ENCODE measurements at regions not wholly inside any gene's neighbourhood (a gene's known extent, or its start where the extent isn't known, plus 50 kb on each side); places are given as distances from the start of the nearest gene placed in this dataset.
"Not testable (repeated sequence)": the region's sequence is repeated elsewhere in the genome, so short reads cannot be mapped to it uniquely, and the experiment has no call there.

- intact Hi-C loops (cut with micrococcal nuclease): no loop called here
These were observed 584.5 kb downstream of the TMTC2 start for GRCh38 chr12:83271201-83271600.

GRCh38 chr12:83265808-83266207 lies 579.1 kb downstream of the TMTC2 start:
- intact Hi-C loops (cut with micrococcal nuclease): no loop called here

GRCh38 chr12:83261998-83262397 lies 575.3 kb downstream of the TMTC2 start:
- intact Hi-C loops (cut with micrococcal nuclease): no loop called here

GRCh38 chr12:83260126-83260525 lies 573.4 kb downstream of the TMTC2 start:
- intact Hi-C loops (cut with micrococcal nuclease): not testable (repeated sequence)

GRCh38 chr12:83257726-83258125 lies 571.0 kb downstream of the TMTC2 start:
- intact Hi-C loops (cut with micrococcal nuclease): no loop called here

- intact Hi-C loops (cut with micrococcal nuclease): no loop called here
These were observed 569.9 kb downstream of the TMTC2 start for GRCh38 chr12:83256562-83256961.

GRCh38 chr12:83250866-83251265 lies 564.2 kb downstream of the TMTC2 start:
- intact Hi-C loops (cut with micrococcal nuclease): no loop called here

- intact Hi-C loops (cut with micrococcal nuclease): no loop called here
These were observed 558.5 kb downstream of the TMTC2 start for GRCh38 chr12:83245156-83245555.

- intact Hi-C loops (cut with micrococcal nuclease): no loop called here
These were observed 557.3 kb downstream of the TMTC2 start for GRCh38 chr12:83244001-83244400.

GRCh38 chr12:83233987-83234386 lies 547.3 kb downstream of the TMTC2 start:
- intact Hi-C loops (cut with micrococcal nuclease): not testable (repeated sequence)

GRCh38 chr12:83226960-83227359 lies 540.3 kb downstream of the TMTC2 start:
- intact Hi-C loops (cut with micrococcal nuclease): not testable (repeated sequence)

GRCh38 chr12:83225806-83226205 lies 539.1 kb downstream of the TMTC2 start:
- intact Hi-C loops (cut with micrococcal nuclease): no loop called here

GRCh38 chr12:83224012-83224411 lies 537.3 kb downstream of the TMTC2 start:
- intact Hi-C loops (cut with micrococcal nuclease): no loop called here

GRCh38 chr12:83220774-83221173 lies 534.1 kb downstream of the TMTC2 start:
- intact Hi-C loops (cut with micrococcal nuclease): no loop called here

- intact Hi-C loops (cut with micrococcal nuclease): no loop called here
These were observed 529.5 kb downstream of the TMTC2 start for GRCh38 chr12:83216230-83216629.

- intact Hi-C loops (cut with micrococcal nuclease): no loop called here
These were observed 527.5 kb downstream of the TMTC2 start for GRCh38 chr12:83214185-83214584.

- intact Hi-C loops (cut with micrococcal nuclease): no loop called here
These were observed 524.2 kb downstream of the TMTC2 start for GRCh38 chr12:83210933-83211332.

- intact Hi-C loops (cut with micrococcal nuclease): no loop called here
These were observed 512.4 kb downstream of the TMTC2 start for GRCh38 chr12:83199069-83199468.

GRCh38 chr12:83198291-83199015 lies 511.7 kb downstream of the TMTC2 start:
- intact Hi-C loops (cut with micrococcal nuclease): no loop called here

GRCh38 chr12:83197483-83197914 lies 510.8 kb downstream of the TMTC2 start:
- intact Hi-C loops (cut with micrococcal nuclease): no loop called here

- intact Hi-C loops (cut with micrococcal nuclease): no loop called here
These were observed 510.1 kb downstream of the TMTC2 start for GRCh38 chr12:83196694-83197350.

GRCh38 chr12:83190631-83191390 lies 504.1 kb downstream of the TMTC2 start:
- intact Hi-C loops (cut with micrococcal nuclease): no loop called here
